OCI-LY7 (cell line): ENCODE measurements at regions not wholly inside any gene's neighbourhood (a gene's known extent, or its start where the extent isn't known, plus 50 kb on each side); places are given as distances from the start of the nearest gene placed in this dataset.

Source experiments
- BruUV-seq: library from RNA; stranded (reverse); fragments of 400-500 nt; replicated peaks from 2 replicates; lab custom pipeline; 2021; lab: Mats Ljungman, UMichigan
- CTCF ChIA-PET: fragments of 300-600 bp; sonication (Branson Sonifier 250); formaldehyde crosslinking; loops from one replicate; lab custom pipeline; 2022; ENCODE audit warnings: antibody characterized with exemption; ENCODE audit not compliant: unreplicated experiment; lab: Charles Lee
- POLR2A ChIA-PET: fragments of 300-600 bp; sonication (Branson Sonifier 250); formaldehyde crosslinking; loops from one replicate; lab custom pipeline; 2022; ENCODE audit warnings: antibody characterized with exemption; lab: Charles Lee
- DNase-seq: peaks from one replicate; pipeline ENCODE4 v3.0.0-alpha.2; 2015; ENCODE audit warnings: low spot score
- H2AFZ ChIP-seq: fragments of 200-600 bp; sonication (generic), shearing (Covaris generic); 2 replicates; pipeline ENCODE4 v1.6.1; 2014; ENCODE audit warnings: mild to moderate bottlenecking, antibody characterized with exemption, low read length, moderate library complexity
- H3K27ac ChIP-seq: fragments of 200-600 bp; sonication (generic); 2 replicates; pipeline ENCODE4 v1.5.1; 2014; ENCODE audit warnings: mixed run types, low read depth, mild to moderate bottlenecking, moderate library complexity, low read length, inconsistent platforms; ENCODE audit not compliant: poor library complexity, severe bottlenecking
- H3K36me3 ChIP-seq: fragments of 200-600 bp; sonication (generic); 2 replicates; pipeline ENCODE4 v1.6.1; 2014; ENCODE audit warnings: mild to moderate bottlenecking, antibody characterized with exemption, low read length, moderate library complexity, mixed read lengths; ENCODE audit not compliant: insufficient read depth
- H3K4me1 ChIP-seq: fragments of 200-600 bp; sonication (generic); 2 replicates; pipeline ENCODE4 v1.5.1; 2014; ENCODE audit warnings: mild to moderate bottlenecking, low read length; ENCODE audit not compliant: insufficient read depth, poor library complexity, severe bottlenecking
- H3K4me2 ChIP-seq: fragments of 200-600 bp; sonication (generic); 2 replicates; pipeline ENCODE4 v1.6.1; 2014; ENCODE audit warnings: mild to moderate bottlenecking, low read length
- H3K4me3 ChIP-seq: fragments of 200-600 bp; sonication (generic); 2 replicates; pipeline ENCODE4 v1.5.1; 2014; ENCODE audit warnings: mild to moderate bottlenecking, low read depth, low read length; ENCODE audit not compliant: poor library complexity, severe bottlenecking
- H3K79me2 ChIP-seq: fragments of 200-600 bp; sonication (generic); 2 replicates; pipeline ENCODE4 v1.6.1; 2016; ENCODE audit warnings: low read depth, mild to moderate bottlenecking, low read length, moderate library complexity, mixed read lengths; ENCODE audit not compliant: insufficient read depth
- H3K9me2 ChIP-seq: fragments of 200-600 bp; sonication (generic); 2 replicates; pipeline ENCODE4 v1.6.1; 2016; ENCODE audit warnings: mild to moderate bottlenecking, low read length, mixed read lengths; ENCODE audit not compliant: insufficient read depth
- H3K9me3 ChIP-seq: fragments of 200-600 bp; sonication (generic); 2 replicates; pipeline ENCODE4 v1.6.1; 2014; ENCODE audit warnings: mild to moderate bottlenecking, mixed run types, low read length, mixed read lengths
- H4K20me1 ChIP-seq: fragments of 200-600 bp; sonication (generic); 2 replicates; pipeline ENCODE4 v1.6.1; 2014; ENCODE audit warnings: mild to moderate bottlenecking, antibody characterized with exemption, low read length, moderate library complexity, mixed read lengths; ENCODE audit not compliant: insufficient read depth
- CTCF ChIP-seq: fragments of 200-600 bp; sonication (generic); conservative IDR thresholded peaks from 2 replicates; pipeline ENCODE4 v1.5.1; 2014; ENCODE audit warnings: mild to moderate bottlenecking, antibody characterized with exemption, low read length, moderate library complexity, mixed read lengths
- EZH2phosphoT487 ChIP-seq: fragments of 200-600 bp; sonication (generic); IDR thresholded peaks from 2 replicates; pipeline ENCODE4 v1.6.1; 2018; ENCODE audit warnings: low read depth, borderline replicate concordance, mild to moderate bottlenecking, mixed run types, antibody characterized with exemption, low read length, moderate library complexity, mixed read lengths
- intact Hi-C: fragments of 100-400 bp; cut with micrococcal nuclease; formaldehyde crosslinking; loops from one replicate; pipeline ENCODE4 v1.10.0; 2022; ENCODE audit not compliant: unreplicated experiment

GRCh38 chr9:76557674-76558225, 98.8 kb downstream of the GCNT1 start:
- Histone ChIP-seq H3K79me2 (no peaks in the 10 kb centered on the region), H3K27ac (no peak overlapping the region), H3K4me1 (peaks cover 27% of the 10 kb centered on the region), H3K4me2 (no peak overlapping the region), H4K20me1 (no peaks in the 10 kb centered on the region), H3K4me3 (no peak overlapping the region), H3K9me2 (no peaks in the 10 kb centered on the region), H3K9me3 (0 out of 2 replicates have a peak, but pooled peaks cover 17% of the 10 kb centered on the region), H2AFZ (no peak overlapping the region), H3K36me3 (peaks cover 4% of the 10 kb centered on the region; the same call in 1 of the 2 replicates)
- intact Hi-C loops = no loop called here
- TF ChIP-seq EZH2phosphoT487 (no peak), CTCF (no peak)
- BruUV-seq = no TSS peak
- POLR2A ChIA-PET = interaction anchor here (0.5 to 1.5 kb wide), 2 partner anchors 16 to 18 kb away, joined by 3 read pairs; no protein-coding TSS in a partner anchor
- CTCF ChIA-PET = no interaction called here
- DNase-seq = no peak

GRCh38 chr9:76558465-76558864, 99.5 kb downstream of the GCNT1 start:
- intact Hi-C loops = no loop called here
- H3K9me2 ChIP-seq = no peaks in the 10 kb centered on the region
- no peaks in the 10 kb centered on the region for H3K79me2 ChIP-seq
- H3K4me3 ChIP-seq = no peak overlapping the region
- no peak for TF ChIP-seq EZH2phosphoT487
- TF ChIP-seq CTCF = no peak
- H3K4me2 ChIP-seq = no peak overlapping the region
- DNase-seq = no peak
- no TSS peak for BruUV-seq
- ChIA-PET POLR2A (interaction anchor here (0.5 to 1.5 kb wide), 2 partner anchors 17 kb away, joined by 3 read pairs; no protein-coding TSS in a partner anchor), CTCF (no interaction called here)
- peaks cover 32% of the 10 kb centered on the region for H3K4me1 ChIP-seq
- H3K36me3 ChIP-seq = peaks cover 4% of the 10 kb centered on the region; the same call in 1 of the 2 replicates
- no peaks in the 10 kb centered on the region for H4K20me1 ChIP-seq
- no peak overlapping the region for H2AFZ ChIP-seq
- H3K27ac ChIP-seq = no peak overlapping the region
- 0 out of 2 replicates have a peak, but pooled peaks cover 17% of the 10 kb centered on the region for H3K9me3 ChIP-seq

- H4K20me1 ChIP-seq = no peaks in the 10 kb centered on the region
- TF ChIP-seq CTCF (no peak), EZH2phosphoT487 (no peak)
- H3K36me3 ChIP-seq = peaks cover 4% of the 10 kb centered on the region; the same call in 1 of the 2 replicates
- H3K4me2 ChIP-seq = no peak overlapping the region
- H3K9me2 ChIP-seq = no peaks in the 10 kb centered on the region
- CTCF ChIA-PET = no interaction called here
- H3K4me1 ChIP-seq = peaks cover 32% of the 10 kb centered on the region
- BruUV-seq = no TSS peak
- no peak for DNase-seq
- H2AFZ ChIP-seq = no peak overlapping the region
- H3K79me2 ChIP-seq = no peaks in the 10 kb centered on the region
- intact Hi-C loops = no loop called here
- no peak overlapping the region for H3K27ac ChIP-seq
- H3K9me3 ChIP-seq = 0 out of 2 replicates have a peak, but pooled peaks cover 17% of the 10 kb centered on the region
- H3K4me3 ChIP-seq = no peak overlapping the region
- POLR2A ChIA-PET = interaction anchor here (1.2 kb wide), 1 partner anchor 21 kb away, joined by 3 read pairs; no protein-coding TSS in a partner anchor
Measured at GRCh38 chr9:76559286-76559685, 100.3 kb downstream of the GCNT1 start.
